NCI-H526 treated with DMSO at 0.1 percent for 48 hours (cell line): ENCODE measurements at regions not wholly inside any gene's neighbourhood (a gene's known extent, or its start where the extent isn't known, plus 50 kb on each side); places are given as distances from the start of the nearest gene placed in this dataset.

ENCODE experiments used
- DNase-seq: peaks from one replicate; lab custom pipeline; 2025; lab: John Stamatoyannopoulos, UW

DNA sequence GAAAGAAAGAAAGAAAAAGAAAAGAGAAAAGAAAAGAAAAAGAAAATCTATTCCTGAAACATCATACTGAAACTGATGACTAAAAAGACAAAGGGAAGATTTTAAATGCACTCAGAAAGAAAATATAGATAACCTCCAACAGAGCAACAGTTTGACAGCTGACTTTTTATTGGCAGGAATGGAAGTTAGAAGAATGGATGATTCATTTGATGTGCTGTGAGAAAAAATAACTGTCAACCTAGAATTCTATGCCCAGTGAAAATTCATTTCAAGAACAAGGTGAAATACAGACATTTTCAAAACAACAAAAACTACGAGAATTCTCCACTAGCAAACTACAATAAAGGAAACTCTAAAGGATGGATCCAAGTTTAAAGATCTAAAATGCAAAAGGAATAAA lies 50.5 kb upstream of the HSPA12A start:
- DNase-seq = no peak

DNA sequence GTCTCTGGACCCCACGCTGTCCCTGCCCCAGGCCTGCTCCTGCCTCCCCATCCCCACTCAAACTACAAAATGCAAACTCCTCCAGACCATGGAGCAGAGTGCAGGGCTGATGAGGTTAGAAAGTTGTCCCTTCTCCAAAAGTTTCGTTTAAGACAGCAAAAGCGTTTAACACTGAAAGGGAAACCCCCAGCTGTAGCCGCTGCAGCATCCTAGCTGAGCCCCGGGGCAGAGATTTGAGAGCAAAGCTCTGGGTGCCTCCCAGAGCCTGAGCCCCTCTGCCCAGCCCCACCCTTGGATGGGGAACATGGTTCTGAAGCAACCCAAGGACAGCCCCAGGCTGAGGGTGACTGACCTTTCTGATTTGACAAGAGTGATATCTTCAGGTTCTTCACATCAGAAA lies 52.8 kb upstream of the ENO4 start:
- no peak for DNase-seq

DNA sequence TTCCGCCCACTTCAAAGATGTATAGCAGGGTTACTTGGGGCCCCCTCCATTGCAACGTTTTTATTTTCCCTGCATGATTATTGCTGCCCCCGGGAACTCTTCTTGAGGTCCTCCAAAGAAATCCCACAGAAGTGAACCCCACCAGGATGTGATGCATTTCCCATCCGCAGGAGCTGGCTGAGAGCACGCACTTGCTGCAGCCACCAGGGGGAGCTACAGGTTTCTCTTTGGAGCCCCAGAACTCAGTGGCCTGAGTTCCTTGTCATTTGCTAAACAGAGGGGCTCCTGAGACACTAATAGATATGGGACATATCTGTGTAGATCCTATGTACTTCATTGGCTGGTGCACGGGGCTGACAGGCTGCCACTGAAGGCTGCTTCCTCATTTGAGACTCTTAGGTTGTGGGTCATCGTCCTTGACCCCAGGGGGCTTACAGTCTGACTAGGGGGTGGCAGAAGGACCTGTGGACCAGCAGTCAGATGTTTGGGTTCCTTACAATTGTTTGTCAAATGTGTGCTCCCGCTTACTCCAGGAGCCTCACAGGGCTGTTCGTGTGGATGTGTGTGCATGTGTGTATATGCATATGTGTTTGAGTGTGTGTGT lies 52.3 kb upstream of the ENO4 start:
- peak; percentile 6 for DNase-seq

DNA sequence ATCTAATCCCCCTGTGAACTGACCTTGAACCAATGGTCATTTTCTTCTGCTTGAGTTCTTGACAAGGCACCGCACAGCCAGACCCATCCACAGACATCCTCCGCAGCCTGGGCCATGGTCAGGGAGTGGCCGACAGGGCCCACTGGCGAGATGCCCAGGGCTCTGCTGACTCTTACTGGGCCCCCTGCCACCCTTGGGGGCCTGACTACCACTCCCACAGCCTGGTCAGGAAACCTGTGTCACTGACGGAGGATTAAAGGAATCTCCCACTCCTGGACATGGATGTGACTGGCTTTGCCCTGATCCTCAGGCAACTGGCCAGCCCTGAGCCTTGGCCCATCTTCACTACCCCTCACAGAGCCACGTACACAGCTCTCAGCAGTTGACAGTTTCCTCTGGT lies 50.4 kb upstream of the ENO4 start:
- DNase-seq = no peak
